ENCODE measurements at regions not wholly inside any gene's neighbourhood (a gene's known extent, or its start where the extent isn't known, plus 50 kb on each side); places are given as distances from the start of the nearest gene placed in this dataset.
A peak's percentile ranks its signal among the peaks of the same experiment; 100 is the strongest.

- Histone ChIP-seq H3K27ac (peak overlapping the region in 1 of 3 donors; percentile 17), H3K9me3 (no peaks in the 10 kb centered on the region), H3K4me1 (no peaks in the 10 kb centered on the region), H3K4me3 (no peak overlapping the region), H3K27me3 (no peaks in the 10 kb centered on the region), H3K36me3 (no peaks in the 10 kb centered on the region)
- no peak for DNase-seq
- TF ChIP-seq POLR2A (IDR thresholded peaks at IDR 0.05): no peak
- TF ChIP-seq CTCF (IDR thresholded peaks at IDR 0.05): no peak
- WGBS (ENCODE audit: insufficient coverage, low coverage, low lambda C conversion rate, missing lambda C conversion rate): 56% methylated on average over 10 of the region's 10 CpGs
- intact Hi-C loops (cut with DNase I): no loop called here
- ATAC-seq: no peak
Observed at GRCh38 chr3:72082776-72083462, 298.0 kb upstream of the PROK2 start.

GRCh38 chr3:72082186-72082715 is 297.3 kb upstream of the PROK2 start:
- intact Hi-C loops (cut with DNase I): no loop called here
- no peak for TF ChIP-seq POLR2A (IDR thresholded peaks at IDR 0.05)
- no peak for TF ChIP-seq CTCF (IDR thresholded peaks at IDR 0.05)

GRCh38 chr3:72081471-72082185 is 296.7 kb upstream of the PROK2 start:
- TF ChIP-seq POLR2A (IDR thresholded peaks at IDR 0.05) (no peak), CTCF (IDR thresholded peaks at IDR 0.05) (no peak)
- ATAC-seq: peak in 1 of 4 donors; percentile 6
- 78% methylated on average over 6 of the region's 6 CpGs for WGBS (ENCODE audit: insufficient coverage, low coverage, low lambda C conversion rate, missing lambda C conversion rate)

More at GRCh38 chr3:72082186-72082715, 297.3 kb upstream of the PROK2 start:
- peak; percentile 72 to 80 (median 76) for ATAC-seq
- no peak for DNase-seq
- Histone ChIP-seq H3K4me3 (no peak overlapping the region), H3K27ac (no peak overlapping the region), H3K4me1 (no peaks in the 10 kb centered on the region), H3K27me3 (no peaks in the 10 kb centered on the region), H3K36me3 (no peaks in the 10 kb centered on the region), H3K9me3 (no peaks in the 10 kb centered on the region)
- 26% methylated on average over 8 of the region's 8 CpGs for WGBS (ENCODE audit: insufficient coverage, low coverage, low lambda C conversion rate, missing lambda C conversion rate)

GRCh38 chr3:72080800-72081199 is 295.9 kb upstream of the PROK2 start:
- no peaks in the 10 kb centered on the region for H3K4me1 ChIP-seq
- H3K4me3 ChIP-seq: no peak overlapping the region
- no peak for DNase-seq
- no peaks in the 10 kb centered on the region for H3K9me3 ChIP-seq
- ATAC-seq: no peak
- H3K27ac ChIP-seq: no peak overlapping the region
- 87% methylated on average over 5 of the region's 5 CpGs for WGBS (ENCODE audit: insufficient coverage, low coverage, low lambda C conversion rate, missing lambda C conversion rate)
- no peaks in the 10 kb centered on the region for H3K27me3 ChIP-seq
- TF ChIP-seq POLR2A (IDR thresholded peaks at IDR 0.05) (no peak), CTCF (IDR thresholded peaks at IDR 0.05) (no peak)
- no peaks in the 10 kb centered on the region for H3K36me3 ChIP-seq
- intact Hi-C loops (cut with DNase I): no loop called here

More at GRCh38 chr3:72081471-72082185, 296.7 kb upstream of the PROK2 start:
- Histone ChIP-seq H3K36me3 (no peaks in the 10 kb centered on the region), H3K9me3 (no peaks in the 10 kb centered on the region), H3K4me1 (no peaks in the 10 kb centered on the region), H3K27me3 (no peaks in the 10 kb centered on the region), H3K4me3 (no peak overlapping the region), H3K27ac (no peak overlapping the region)
- no peak for DNase-seq
- intact Hi-C loops (cut with DNase I): no loop called here

Measured in right lobe of liver (tissue), 6 donors.